ENCODE measurements at regions not wholly inside any gene's neighbourhood (a gene's known extent, or its start where the extent isn't known, plus 50 kb on each side); places are given as distances from the start of the nearest gene placed in this dataset.

DNA sequence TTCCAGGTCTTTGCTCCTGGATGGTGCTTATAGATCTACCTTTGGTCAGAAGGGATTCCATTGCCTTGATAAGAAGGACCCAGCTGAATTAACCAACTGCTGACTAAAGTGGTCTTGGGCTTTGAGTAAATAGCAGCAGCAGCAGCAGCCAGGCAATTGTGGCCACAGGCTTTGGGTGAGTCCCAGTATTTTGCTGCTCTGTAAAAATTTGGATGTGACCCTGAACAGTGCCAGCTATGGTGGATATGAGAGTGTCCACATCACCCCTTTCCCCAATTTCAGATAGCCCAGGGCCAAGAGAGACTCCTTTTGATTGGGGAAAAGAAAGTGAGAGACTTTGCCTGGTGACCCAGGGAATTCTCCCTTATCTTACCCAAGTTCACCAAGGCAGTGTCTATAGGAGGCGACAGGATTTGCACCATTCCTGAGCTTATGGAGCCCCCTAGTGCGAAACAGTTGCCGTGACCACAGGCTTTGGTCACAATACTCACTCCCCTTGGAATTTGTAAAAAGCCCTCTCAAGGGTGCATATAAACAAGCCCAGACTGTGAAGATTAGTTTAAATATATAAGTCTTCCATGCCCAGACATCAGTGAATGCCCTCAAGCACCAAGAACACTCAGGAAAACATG lies 518.0 kb downstream of the TMA16 start:
- TF ChIP-seq, protein P1, sequence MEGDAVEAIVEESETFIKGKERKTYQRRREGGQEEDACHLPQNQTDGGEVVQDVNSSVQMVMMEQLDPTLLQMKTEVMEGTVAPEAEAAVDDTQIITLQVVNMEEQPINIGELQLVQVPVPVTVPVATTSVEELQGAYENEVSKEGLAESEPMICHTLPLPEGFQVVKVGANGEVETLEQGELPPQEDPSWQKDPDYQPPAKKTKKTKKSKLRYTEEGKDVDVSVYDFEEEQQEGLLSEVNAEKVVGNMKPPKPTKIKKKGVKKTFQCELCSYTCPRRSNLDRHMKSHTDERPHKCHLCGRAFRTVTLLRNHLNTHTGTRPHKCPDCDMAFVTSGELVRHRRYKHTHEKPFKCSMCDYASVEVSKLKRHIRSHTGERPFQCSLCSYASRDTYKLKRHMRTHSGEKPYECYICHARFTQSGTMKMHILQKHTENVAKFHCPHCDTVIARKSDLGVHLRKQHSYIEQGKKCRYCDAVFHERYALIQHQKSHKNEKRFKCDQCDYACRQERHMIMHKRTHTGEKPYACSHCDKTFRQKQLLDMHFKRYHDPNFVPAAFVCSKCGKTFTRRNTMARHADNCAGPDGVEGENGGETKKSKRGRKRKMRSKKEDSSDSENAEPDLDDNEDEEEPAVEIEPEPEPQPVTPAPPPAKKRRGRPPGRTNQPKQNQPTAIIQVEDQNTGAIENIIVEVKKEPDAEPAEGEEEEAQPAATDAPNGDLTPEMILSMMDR (IDR thresholded peaks at IDR 0.05) = no peak
- no peak for TF ChIP-seq POLR2A (IDR thresholded peaks at IDR 0.05)
- TF ChIP-seq POLR2AphosphoS5 (IDR thresholded peaks at IDR 0.05; ENCODE audit: insufficient read depth in 1 of 2, low read depth in 1 of 2) = no peak

Measured in vagina (tissue), 2 donors.